NCI-H2196 treated with DMSO at 0.1 percent for 48 hours (cell line): ENCODE measurements at regions not wholly inside any gene's neighbourhood (a gene's known extent, or its start where the extent isn't known, plus 50 kb on each side); places are given as distances from the start of the nearest gene placed in this dataset.
"Not testable (repeated sequence)": the region's sequence is repeated elsewhere in the genome, so short reads cannot be mapped to it uniquely, and the experiment has no call there.

Experiments used
- DNase-seq: peaks from one replicate; lab custom pipeline; 2025; ENCODE audit not compliant: unreplicated experiment; lab: John Stamatoyannopoulos, UW

DNA sequence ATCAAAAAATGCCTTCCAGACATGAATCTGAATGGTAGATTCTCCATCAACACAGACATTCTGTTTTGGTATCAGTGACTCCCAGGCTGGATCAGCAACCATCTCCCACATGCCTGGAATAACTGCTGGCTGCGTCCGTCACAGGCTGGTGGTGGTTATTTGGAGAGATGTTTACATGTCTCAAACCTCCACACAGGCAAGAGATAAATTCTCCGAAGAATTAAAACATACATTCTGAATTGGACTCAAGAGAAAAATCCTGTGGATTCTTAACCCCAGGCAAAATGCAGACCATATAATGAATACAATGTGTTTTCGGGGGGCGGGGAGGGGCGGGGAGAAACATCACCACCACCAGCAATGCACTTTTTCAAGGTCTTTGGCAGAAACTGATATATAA, 108.2 kb downstream of the THBS2 start:
- no peak for DNase-seq

DNA sequence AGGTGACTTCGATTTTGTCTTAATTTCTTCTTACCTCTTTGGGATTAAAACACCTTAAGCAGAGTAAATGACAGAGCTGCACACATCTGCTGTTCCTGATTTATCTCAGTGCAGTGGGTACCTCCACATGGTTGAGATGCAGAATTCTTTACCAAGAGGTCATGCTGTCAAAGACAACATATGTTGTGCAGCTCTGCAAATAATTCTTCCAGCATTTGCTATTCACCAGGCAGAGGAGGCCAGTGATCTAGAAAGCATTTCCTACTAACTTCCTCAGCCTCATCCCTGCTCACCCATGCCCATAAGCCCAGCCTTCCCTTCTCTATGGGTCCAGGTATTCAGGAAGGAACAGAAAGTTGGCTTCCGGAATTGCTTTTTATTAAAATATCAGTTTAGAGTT, 109.3 kb downstream of the THBS2 start:
- DNase-seq, result no peak

DNA sequence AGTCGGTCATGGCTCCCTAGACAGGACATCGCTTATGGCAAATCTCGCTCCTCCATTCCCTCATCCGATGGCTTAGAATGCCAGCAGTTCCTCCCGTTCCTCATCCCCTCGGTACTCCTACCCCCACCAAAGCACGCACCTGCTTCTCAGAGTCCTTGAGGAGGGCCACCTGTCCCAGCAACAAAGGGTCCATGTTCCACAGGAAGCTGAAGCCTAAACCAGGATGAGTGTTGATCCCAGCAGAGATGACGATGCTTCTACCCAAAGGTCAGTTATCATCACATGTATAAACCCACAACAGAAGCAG, 111.2 kb downstream of the THBS2 start:
- no peak for DNase-seq

DNA sequence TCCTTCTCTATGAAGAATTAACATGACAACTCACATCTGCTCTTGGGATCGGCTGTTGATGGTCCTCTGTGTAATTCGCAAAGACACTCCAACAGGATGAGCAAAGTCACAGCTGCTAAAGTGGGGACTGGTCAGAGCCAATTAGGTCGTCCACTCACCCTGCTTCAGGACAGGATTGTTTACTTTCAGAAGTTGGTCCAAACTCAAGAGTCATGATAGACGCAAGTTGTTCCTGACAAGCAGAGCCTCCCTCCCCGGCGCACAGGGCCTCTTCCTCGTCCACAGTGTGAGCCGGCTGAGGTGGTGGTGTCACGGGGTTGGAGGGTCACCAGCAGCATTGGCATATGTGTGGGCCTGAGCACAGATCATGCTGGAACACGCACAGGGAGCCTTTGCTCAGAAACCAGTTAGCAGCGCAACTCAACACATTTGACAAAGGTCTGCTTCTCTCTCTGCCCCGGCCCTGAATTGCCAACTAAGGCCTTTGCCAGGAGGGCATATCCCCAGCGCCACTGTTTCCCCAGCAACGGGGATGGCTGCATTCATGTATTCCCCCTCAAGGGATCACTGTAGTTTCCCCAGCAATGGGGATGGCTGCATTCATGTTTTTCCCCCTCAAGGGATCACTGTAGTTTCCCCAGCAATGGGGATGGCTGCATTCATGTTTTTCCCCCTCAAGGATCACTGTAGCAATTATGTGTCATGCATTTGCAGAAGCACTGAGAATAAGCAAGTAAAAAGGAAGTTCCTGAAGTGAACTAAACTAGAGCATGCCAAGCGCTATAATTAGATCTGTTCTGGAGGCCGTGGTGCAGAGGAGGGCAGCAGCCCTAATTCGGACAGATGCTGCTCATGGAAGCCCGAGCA, 111.7 kb downstream of the THBS2 start:
- no peak for DNase-seq

DNA sequence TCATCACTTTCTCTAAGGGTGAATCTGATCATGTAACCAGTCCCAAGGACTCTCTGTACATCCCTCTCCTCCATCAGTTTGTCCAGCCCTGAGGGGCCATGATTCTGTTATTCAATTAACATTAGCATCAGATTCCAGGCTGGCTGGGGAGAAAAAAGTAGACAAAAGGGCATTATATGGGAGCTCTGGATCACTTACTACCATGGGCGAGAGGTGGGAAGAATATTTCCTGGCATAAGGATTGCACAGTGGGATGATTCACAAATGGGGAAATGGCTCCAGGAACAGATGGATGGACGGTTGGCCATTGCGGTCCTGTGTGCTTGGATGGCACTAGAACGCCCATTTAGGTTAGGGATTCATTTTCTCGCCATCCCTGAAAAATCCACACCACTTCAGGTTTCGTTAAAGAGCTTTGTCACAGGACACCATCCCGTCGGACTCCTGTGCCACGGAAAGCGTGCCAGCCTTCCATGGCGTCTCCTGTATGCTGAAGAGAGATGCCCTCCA, 112.6 kb downstream of the THBS2 start:
- no peak for DNase-seq

DNA sequence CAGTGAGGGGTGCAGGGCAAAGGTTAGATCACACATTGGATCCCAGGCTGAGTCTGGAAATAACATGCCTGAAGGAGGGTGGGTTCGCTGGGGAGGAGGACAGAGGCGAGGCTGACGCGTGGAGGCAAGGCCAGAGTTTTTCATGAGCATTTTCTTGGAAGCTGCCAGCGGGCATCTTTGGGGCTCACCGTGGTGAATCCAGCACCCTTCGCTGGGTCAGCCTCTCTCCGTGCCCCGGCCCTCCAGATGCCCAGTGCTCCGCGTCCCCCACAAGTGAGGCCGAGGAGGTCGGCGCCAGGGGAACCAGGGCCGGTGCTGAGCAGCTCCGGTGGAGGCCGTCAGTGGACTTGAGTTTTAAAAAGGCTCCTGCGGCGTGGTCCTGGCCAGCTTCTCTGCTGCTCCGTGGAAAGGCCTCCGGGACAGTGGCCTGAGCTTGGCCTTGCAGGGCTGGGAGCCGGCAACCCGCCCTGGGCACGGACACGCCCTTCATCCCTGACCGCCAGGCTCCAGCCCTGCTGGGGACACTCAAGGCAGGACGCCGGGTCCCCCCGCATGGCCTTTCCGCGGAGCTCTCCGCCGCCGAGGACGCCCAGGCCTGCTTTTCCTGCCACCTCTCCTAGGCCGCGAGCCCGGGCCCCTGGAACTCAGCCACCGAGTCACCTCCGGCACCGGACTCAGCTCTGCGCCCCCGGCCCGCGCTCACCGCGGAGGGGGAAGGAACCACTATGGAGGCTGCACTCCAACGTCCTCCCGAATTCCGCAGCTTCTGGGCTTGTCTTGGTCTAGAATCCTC, 114.3 kb downstream of the THBS2 start:
- no peak for DNase-seq

DNA sequence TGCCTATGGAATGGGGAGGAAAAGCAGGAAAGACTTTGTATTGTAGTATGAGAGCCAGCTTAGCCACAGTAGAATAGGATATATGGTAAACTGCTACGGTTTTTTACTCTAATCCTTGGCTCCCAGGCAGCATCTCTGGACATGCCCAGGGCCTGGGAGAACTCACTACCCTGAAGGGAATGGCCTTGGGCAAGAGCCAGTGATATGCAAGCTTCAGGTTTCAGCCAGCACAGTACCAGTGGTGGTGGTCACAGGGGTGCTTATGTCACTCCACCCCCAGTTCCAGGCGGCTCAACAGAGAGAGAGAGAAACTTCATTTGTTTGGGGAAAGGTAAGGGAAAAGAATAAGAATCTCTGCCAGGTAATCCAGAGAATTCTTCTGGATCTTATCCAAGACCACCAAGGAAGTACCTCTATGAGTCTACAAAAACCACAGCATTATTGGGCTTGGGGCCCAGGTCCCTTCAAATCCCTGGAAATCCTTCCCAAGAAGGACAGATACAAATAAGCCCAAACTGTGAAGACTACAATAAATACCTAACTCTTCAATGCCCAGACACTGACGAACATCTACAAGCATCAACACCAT, 121.2 kb downstream of the THBS2 start:
- no peak for DNase-seq

DNA sequence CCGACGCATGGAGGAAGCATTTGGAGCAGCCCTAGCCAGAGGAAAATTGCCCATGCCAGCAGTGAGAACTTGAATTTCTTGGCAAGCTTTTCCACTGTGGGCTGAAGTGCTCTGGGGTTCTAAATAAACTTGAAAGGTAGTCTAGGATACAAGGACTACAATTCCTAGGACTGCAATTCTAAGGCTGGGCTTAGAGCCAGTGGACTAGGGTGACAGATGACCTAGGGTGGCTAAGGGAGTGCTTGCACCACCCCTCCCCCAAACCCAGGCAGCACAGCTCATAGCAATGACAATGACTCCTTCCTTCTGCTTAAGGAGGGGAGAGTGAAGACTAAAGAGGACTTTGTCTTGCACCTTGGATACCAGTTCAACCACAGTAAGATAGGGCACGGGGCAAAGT, 122.3 kb downstream of the THBS2 start:
- no peak for DNase-seq

DNA sequence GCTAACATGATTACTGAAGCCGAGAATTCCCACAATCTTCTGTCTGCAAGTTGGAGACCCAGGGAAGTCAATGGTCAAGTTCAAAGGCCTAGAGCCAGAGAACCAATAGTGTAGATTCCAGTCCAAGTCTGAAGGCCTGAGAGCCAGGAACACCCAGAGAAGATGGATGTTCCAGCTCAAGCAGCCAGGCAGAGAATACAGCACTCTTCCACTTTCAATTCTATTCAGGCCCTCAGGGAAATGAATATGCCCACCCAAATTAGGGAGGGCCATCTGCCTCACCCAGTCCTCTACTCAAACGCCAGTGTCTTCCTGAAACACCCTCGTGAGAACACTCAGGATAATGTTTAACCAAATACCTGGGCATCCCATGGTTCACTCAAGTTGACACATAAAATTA, 123.5 kb downstream of the THBS2 start:
- DNase-seq, result no peak

DNA sequence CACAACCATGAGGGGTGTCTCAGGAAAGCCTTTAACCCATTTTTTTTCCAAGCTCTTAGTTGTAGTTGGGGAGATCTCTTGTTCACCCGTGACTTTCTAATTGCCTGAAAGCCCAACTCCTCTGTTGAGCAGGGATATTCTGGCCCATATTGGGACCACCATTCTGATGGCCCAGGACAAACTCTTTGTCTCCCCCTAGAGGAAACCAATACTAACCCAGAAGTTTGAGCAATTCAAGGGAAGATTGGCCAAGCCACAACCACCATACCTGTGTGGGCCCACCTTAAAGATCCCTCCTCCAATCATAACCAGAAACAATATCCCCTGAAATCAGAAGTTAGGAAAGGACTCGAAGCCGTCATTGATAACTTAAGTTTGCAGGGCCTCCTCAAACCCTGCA, 132.6 kb downstream of the THBS2 start:
- DNase-seq, result no peak

DNA sequence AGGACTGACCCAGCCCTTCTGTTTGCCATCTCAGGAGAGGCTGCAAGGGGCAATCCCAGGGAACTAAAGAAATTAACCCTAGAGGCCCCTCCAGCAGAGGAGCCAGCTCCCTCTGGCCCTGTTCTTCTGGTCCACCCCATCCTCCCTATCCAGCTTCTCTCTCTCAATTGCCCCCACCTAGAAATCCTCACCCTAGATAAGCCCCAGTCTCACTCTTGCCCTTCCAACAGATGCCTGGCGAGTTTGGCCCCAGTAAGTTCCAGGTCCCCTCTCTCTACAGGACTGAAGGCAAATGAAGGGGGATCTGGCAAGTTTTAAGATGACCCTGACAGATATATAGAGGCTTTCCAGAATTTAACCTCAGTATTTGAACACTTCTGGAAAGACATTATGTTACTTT, 134.0 kb downstream of the THBS2 start:
- DNase-seq, result no peak

DNA sequence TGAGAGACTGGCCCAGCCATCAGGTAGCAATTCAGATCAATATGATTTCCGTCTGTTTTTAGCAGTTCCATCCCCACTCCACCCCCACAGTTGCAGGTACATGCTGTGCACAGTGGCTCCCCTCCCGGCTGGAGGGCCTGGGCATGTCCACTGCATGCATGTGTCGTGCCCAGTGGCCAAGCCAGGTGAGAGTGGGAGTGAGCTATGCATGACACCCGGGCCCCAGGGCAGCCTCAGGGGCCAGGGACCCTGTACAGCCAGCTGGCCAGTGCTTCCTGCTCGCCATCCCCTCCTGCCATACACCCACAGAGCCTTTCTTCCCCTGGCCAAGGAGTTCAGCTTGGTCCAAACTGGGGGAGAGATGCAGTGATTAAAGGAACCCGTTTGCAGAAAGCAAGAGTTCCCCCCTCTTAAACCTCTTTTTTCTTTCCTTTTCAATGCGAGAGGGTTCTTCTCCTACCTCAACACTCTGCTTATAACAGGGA, 135.3 kb downstream of the THBS2 start:
- DNase-seq, result no peak

DNA sequence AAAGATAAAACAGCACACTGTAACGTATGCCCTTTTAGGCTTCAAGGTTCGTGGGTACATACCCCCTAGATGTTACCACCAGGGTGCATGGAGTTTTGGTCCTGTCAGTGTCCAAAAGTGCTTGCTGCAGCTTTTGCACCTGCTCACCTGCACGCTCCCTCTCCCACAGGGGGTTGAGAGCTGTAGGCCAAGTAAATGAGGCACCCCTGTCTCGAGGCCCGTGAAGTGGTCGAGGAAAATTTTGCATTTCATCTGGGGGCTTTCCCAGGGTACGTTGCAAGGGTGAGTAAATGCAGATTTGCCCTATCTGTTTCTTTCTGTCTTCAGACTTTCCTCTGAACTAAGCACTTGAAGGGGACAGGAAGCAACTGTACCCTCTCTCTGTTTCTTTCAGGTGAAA, 136.0 kb downstream of the THBS2 start:
- no peak for DNase-seq

DNA sequence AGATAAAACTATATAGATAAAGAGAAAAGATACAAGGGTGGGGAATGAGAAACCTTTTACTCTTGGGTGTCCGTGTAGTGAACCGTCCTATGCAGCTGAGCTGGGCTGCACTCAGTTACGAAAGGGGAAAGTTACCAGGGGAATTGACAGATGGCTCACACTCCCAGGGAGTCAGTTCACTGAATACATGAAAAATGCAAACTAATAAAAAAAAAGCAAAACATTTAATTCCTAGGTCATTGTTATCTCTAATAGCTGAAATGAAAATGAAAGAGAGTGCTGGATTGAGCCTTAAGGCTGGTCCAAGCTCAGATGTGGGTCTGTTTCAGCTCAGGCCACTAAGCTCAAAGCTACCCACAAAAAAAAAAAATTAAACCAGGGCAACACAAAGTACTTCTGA, 138.0 kb downstream of the THBS2 start:
- DNase-seq, result no peak

DNA sequence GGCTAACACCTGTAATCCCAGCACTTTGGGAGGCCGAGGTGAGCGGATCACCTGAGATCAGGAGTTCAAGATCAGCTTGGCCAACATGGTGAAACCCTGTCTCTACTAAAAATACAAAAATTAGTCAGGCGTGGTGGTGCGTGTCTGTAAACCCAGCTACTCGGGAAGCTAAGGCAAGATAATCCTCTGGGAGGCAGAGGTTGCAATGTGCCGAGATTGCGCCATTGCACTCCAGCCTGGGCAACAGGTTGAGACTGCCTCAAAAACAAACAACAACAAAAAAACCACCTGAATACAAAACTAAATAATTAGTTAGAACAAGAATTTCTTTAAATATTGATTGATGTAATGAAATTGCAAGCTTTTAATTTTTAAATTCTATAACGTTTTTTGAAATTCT, 139.0 kb downstream of the THBS2 start:
- not testable (repeated sequence) for DNase-seq

DNA sequence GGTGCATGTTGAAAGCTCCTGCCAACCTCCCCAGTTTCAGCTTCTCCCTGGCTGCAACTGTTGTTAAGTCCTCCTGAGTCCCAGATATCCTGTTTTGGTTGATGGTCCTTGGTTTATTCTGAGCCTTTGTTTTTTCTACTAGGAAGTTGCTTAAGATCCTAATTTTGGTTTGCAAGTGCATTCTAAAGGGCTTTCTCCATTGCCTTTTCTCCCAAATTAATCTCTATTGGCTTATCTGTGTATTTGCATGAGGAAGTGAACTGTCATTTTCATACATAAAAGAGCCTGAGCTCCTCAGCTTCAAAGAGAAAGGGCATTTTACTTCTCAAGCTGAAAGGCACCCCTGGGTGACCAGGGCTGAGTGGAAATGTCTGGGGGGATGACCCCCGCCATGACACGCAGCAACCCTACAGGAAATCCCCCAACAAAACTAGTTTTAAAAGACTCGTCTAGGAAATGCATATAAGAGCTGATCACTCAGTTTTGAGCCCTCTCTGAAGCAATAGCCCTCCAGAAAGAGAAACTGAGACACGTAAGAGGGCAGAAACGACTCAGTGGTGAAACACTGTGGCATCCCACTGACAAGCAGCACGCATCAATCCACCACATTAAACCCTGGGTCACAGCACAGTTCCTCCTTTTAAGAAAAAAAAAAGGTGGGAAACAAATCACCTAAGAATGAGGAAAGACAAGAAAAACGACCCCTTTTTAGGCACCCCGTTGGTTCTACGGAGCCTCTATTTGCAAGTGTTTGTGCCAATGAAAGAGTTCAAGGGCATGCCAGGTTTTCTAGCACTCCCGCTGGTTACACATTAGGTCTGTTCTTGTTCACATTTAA, 140.9 kb downstream of the THBS2 start:
- DNase-seq, result no peak

DNA sequence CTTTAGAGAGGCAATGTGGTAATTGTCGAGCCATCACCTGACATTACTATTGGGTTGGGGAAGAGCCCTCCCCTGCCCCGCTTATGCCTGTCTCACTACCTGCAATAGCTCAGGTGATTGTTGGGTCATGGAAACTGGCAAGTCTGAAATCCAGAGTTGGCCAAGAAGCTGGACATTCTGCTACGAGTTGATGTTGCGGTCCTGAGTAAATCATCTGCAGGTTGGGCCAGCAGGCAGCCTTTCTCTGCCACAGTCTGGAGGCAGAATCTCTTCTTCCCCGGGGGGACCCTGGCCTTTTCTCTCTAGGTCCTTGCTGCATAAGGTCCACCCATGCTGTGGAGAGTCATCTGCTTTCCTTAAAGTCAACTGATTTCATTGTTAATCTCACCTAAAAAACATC, 142.4 kb downstream of the THBS2 start:
- DNase-seq, result no peak

DNA sequence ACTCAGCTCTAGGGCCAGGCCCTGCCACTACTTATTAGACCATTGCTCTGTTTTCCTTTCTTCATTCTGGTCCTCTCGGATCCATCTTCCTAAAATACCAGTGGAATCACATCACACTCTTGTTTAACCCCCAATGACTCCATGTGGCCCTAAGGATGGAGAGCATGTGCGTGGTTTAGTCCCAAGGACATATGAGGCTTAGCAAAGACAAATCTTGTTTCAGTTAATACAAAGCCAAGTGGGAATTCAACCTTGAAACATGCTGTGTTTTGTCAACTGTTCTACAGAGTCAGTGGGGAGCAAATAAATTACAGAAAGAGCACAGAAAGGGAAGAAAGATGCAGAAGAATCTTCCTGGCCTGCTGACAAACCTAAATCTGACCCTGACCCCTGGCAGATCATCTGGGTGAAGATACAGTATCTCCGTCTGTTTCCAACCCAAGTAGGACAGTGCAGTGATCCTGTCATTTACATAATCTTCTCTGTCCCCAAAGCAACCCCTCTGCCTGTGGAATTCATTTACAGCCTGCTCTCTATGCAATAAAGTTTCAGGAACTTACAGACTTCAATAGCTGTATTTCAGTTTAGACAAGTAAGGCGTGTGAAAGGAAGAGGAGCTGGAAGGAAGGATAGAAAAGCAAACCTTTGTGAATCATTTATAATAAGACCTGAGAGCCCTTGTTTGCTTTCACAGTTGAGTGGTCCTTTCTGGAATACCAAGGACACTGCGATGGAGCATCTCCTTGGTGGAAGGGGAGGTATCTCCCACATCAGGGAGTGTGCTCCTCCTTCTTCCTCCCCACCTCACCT, 144.0 kb downstream of the THBS2 start:
- DNase-seq, result no peak

DNA sequence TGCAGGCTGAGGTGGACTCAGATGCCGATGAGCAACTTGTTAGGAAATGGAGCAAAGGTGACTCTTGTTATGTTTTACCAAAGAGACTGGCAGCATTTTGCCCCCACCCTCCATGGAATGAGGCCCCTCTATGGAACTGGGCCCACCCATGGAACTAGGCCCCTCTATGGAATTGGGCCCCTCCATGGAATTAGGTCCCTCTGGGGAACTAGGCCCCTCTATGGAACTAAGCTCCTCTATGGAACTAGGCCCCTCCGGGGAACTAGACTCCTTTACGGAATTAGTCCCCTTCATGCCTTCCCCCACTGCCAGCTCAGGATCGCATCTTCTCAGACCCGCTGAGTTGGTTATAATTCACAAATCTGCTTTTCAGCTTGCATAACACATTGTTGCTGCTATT, 144.9 kb downstream of the THBS2 start:
- DNase-seq, result no peak

DNA sequence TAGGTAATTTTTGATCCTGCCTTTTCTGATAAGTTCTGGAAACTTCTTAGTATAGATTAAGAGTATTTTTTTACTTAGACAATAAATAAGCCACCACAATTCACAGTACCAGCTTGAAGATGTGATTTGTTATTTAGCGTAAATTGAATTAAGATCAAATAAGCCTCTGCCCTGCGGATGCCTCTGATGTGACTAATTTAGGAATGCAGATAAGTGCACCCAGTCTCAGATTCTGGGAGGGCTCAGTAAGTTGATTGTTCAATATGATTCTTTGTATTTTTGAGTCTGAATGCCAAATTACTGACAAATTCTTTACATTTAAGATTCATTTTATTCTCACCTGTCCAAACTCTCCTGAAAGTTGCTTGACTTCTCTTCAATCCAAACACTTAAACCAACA, 147.5 kb downstream of the THBS2 start:
- DNase-seq, result no peak
